Caco-2 (cell line): ENCODE measurements at regions not wholly inside any gene's neighbourhood (a gene's known extent, or its start where the extent isn't known, plus 50 kb on each side); places are given as distances from the start of the nearest gene placed in this dataset.
"Not testable (repeated sequence)": the region's sequence is repeated elsewhere in the genome, so short reads cannot be mapped to it uniquely, and the experiment has no call there.

Source experiments
- BruUV-seq: library from RNA; stranded (reverse); fragments of 400-500 nt; replicated peaks from 2 replicates; lab custom pipeline; 2021; lab: Mats Ljungman, UMichigan
- CTCF ChIA-PET: fragments of 300-600 bp; sonication (Branson Sonifier 250); formaldehyde crosslinking; loops from one replicate; lab custom pipeline; 2022; ENCODE audit warnings: antibody characterized with exemption; lab: Charles Lee
- POLR2A ChIA-PET: fragments of 300-600 bp; sonication (Branson Sonifier 250); formaldehyde crosslinking; loops from one replicate; lab custom pipeline; 2022; ENCODE audit warnings: antibody characterized with exemption; lab: Charles Lee
- DNase-seq, 2 experiments: peaks; one replicate each; pipeline versions ENCODE4 v3.0.0 to v3.0.0-alpha.2; 2020 to 2022
- H3K27me3 ChIP-seq: replicated peaks from 2 replicates; pipeline ENCODE4 v1.6.0; 2011; ENCODE audit warnings: low read length; ENCODE audit not compliant: control insufficient read depth, insufficient read depth
- H3K36me3 ChIP-seq: 2 replicates; pipeline ENCODE4 v1.5.1; 2011; ENCODE audit warnings: low read length; ENCODE audit not compliant: control insufficient read depth, insufficient read depth
- H3K4me1 ChIP-seq: fragments of 250-450 bp; sonication (Bioruptor Pico); 2 replicates; pipeline ENCODE4 v1.5.1; 2020; ENCODE audit warnings: mild to moderate bottlenecking
- H3K4me3 ChIP-seq: 2 replicates; pipeline ENCODE4 v1.5.1; 2011; ENCODE audit warnings: low read depth, mild to moderate bottlenecking, control low read depth, low read length
- H3K9me3 ChIP-seq: fragments of 250-450 bp; sonication (Bioruptor Pico); 2 replicates; pipeline ENCODE4 v1.5.1; 2020; ENCODE audit warnings: mild to moderate bottlenecking, moderate library complexity
- H3K27ac Mint-ChIP-seq: one replicate; pipeline ENCODE4 v1.8.0; 2022; ENCODE audit warnings: mixed read lengths; ENCODE audit not compliant: unreplicated experiment
- H3K27me3 Mint-ChIP-seq: one replicate; pipeline ENCODE4 v1.8.0; 2022; ENCODE audit warnings: mixed read lengths; ENCODE audit not compliant: insufficient read depth, unreplicated experiment
- H3K36me3 Mint-ChIP-seq: one replicate; pipeline ENCODE4 v1.8.0; 2022; ENCODE audit warnings: mild to moderate bottlenecking, mixed read lengths; ENCODE audit not compliant: insufficient read depth, unreplicated experiment
- H3K4me1 Mint-ChIP-seq: one replicate; pipeline ENCODE4 v1.8.0; 2022; ENCODE audit warnings: low read depth, mixed read lengths; ENCODE audit not compliant: unreplicated experiment
- H3K4me3 Mint-ChIP-seq: one replicate; pipeline ENCODE4 v1.8.0; 2022; ENCODE audit warnings: mild to moderate bottlenecking, moderate library complexity, mixed read lengths; ENCODE audit not compliant: unreplicated experiment
- H3K9me3 Mint-ChIP-seq: one replicate; pipeline ENCODE4 v1.8.0; 2022; ENCODE audit warnings: mixed read lengths; ENCODE audit not compliant: unreplicated experiment
- intact Hi-C: fragments of 100-400 bp; cut with micrococcal nuclease; formaldehyde crosslinking; loops from one replicate; pipeline ENCODE4 v1.10.0; 2022; ENCODE audit not compliant: unreplicated experiment

GRCh38 chr2:131607056-131607455 lies 79.4 kb downstream of the CCDC74A start:
- BruUV-seq, DNase-seq, H3K36me3 Mint-ChIP-seq, intact Hi-C loops, H3K9me3 Mint-ChIP-seq, POLR2A ChIA-PET, H3K27me3 Mint-ChIP-seq, H3K36me3 ChIP-seq, H3K4me1 Mint-ChIP-seq, H3K27ac Mint-ChIP-seq, CTCF ChIA-PET, H3K4me3 Mint-ChIP-seq, H3K4me3 ChIP-seq, H3K27me3 ChIP-seq, H3K9me3 ChIP-seq, H3K4me1 ChIP-seq: not testable (repeated sequence)

DNA sequence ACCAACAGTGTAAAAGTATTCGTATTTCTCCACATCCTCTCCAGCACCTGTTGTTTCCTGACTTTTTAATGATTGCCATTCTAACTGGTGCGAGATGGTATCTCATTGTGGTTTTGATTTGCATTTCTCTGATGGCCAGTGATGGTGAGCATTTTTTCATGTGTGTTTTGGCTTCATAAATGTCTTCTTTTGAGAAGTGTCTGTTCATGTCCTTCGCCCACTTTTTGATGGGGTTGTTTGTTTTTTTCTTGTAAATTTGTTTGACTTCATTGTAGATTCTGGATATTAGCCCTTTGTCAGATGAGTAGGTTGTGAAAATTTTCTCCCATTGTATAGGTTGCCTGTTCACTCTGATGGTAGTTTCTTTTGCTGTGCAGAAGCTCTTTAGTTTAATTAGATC lies 86.9 kb downstream of the CCDC74A start:
- H3K9me3 Mint-ChIP-seq, H3K9me3 ChIP-seq, CTCF ChIA-PET, H3K36me3 ChIP-seq, BruUV-seq, H3K27me3 ChIP-seq, DNase-seq, intact Hi-C loops, H3K4me1 Mint-ChIP-seq, H3K27me3 Mint-ChIP-seq, H3K36me3 Mint-ChIP-seq, POLR2A ChIA-PET, H3K4me3 ChIP-seq, H3K27ac Mint-ChIP-seq, H3K4me3 Mint-ChIP-seq, H3K4me1 ChIP-seq: not testable (repeated sequence)

- H3K4me1 Mint-ChIP-seq, H3K4me3 ChIP-seq, H3K36me3 Mint-ChIP-seq, intact Hi-C loops, H3K27me3 ChIP-seq, H3K9me3 ChIP-seq, BruUV-seq, CTCF ChIA-PET, H3K9me3 Mint-ChIP-seq, POLR2A ChIA-PET, H3K4me1 ChIP-seq, H3K4me3 Mint-ChIP-seq, H3K27ac Mint-ChIP-seq, DNase-seq, H3K36me3 ChIP-seq: not testable (repeated sequence)
- H3K27me3 Mint-ChIP-seq: peaks cover 11% of the 10 kb centered on the region
Measured at GRCh38 chr2:131618320-131618719, 90.6 kb downstream of the CCDC74A start.

- H3K27me3 ChIP-seq, H3K36me3 Mint-ChIP-seq, CTCF ChIA-PET, H3K27ac Mint-ChIP-seq, DNase-seq, POLR2A ChIA-PET, H3K4me3 ChIP-seq, H3K36me3 ChIP-seq, intact Hi-C loops, H3K4me3 Mint-ChIP-seq, H3K4me1 ChIP-seq, H3K27me3 Mint-ChIP-seq, H3K9me3 ChIP-seq, H3K9me3 Mint-ChIP-seq, BruUV-seq, H3K4me1 Mint-ChIP-seq: not testable (repeated sequence)
Measured at GRCh38 chr2:131622874-131623273, 95.2 kb downstream of the CCDC74A start.

DNA sequence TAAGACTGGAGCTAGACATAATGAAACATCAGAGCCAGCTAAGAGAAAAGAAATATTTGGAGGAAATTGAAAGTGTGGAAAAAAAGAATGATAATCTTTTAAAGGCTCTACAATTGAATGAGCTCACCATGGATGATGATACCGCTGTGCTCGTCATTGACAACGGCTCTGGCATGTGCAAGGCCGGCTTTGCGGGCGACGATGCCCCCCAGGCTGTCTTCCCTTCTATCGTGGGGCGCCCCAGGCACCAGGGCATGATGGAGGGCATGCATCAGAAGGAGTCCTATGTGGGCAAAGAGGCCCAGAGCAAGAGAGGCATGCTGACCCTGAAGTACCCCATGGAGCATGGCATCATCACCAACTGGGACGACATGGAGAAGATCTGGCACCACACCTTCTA lies 98.3 kb downstream of the CCDC74A start:
- DNase-seq, H3K27ac Mint-ChIP-seq, H3K27me3 ChIP-seq, CTCF ChIA-PET, H3K4me1 ChIP-seq, H3K36me3 Mint-ChIP-seq, POLR2A ChIA-PET, H3K4me3 ChIP-seq, H3K36me3 ChIP-seq, BruUV-seq, H3K27me3 Mint-ChIP-seq, intact Hi-C loops, H3K4me1 Mint-ChIP-seq, H3K9me3 ChIP-seq, H3K9me3 Mint-ChIP-seq, H3K4me3 Mint-ChIP-seq: not testable (repeated sequence)

- H3K36me3 ChIP-seq, POLR2A ChIA-PET, BruUV-seq, CTCF ChIA-PET, DNase-seq, H3K4me1 Mint-ChIP-seq, H3K27me3 ChIP-seq, H3K4me3 ChIP-seq, H3K36me3 Mint-ChIP-seq, intact Hi-C loops, H3K4me3 Mint-ChIP-seq, H3K27me3 Mint-ChIP-seq, H3K4me1 ChIP-seq, H3K27ac Mint-ChIP-seq, H3K9me3 ChIP-seq, H3K9me3 Mint-ChIP-seq: not testable (repeated sequence)
Measured at GRCh38 chr2:131626565-131626964, 98.9 kb downstream of the CCDC74A start.

DNA sequence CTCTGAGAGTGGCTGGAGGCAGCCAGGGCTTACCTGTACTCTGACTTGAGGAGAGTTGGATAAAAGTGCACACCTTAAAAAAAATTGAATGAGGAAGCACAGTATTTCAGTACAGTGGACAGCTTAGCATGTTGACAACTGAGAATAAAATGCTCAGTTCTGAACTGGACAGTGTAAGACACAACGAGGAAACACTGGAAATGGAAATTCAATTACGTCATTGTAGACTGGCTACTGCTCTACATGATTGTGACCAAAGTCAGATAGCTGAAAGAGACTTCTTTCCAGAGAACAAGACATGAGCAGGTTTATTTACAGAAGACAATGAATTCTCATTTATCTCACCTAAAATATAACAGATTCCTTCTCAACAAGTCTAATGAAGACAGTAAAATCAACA lies 100.1 kb downstream of the CCDC74A start:
- POLR2A ChIA-PET, H3K36me3 ChIP-seq, H3K27ac Mint-ChIP-seq: not testable (repeated sequence)

More for the DNA sequence above, 100.1 kb downstream of the CCDC74A start:
- H3K36me3 Mint-ChIP-seq, CTCF ChIA-PET, H3K9me3 Mint-ChIP-seq, H3K27me3 Mint-ChIP-seq, intact Hi-C loops, DNase-seq, H3K27me3 ChIP-seq, BruUV-seq, H3K9me3 ChIP-seq, H3K4me3 Mint-ChIP-seq, H3K4me1 Mint-ChIP-seq, H3K4me1 ChIP-seq, H3K4me3 ChIP-seq: not testable (repeated sequence)
